ENCODE measurements at regions not wholly inside any gene's neighbourhood (a gene's known extent, or its start where the extent isn't known, plus 50 kb on each side); places are given as distances from the start of the nearest gene placed in this dataset.
A peak's percentile ranks its signal among the peaks of the same experiment; 100 is the strongest.

DNA sequence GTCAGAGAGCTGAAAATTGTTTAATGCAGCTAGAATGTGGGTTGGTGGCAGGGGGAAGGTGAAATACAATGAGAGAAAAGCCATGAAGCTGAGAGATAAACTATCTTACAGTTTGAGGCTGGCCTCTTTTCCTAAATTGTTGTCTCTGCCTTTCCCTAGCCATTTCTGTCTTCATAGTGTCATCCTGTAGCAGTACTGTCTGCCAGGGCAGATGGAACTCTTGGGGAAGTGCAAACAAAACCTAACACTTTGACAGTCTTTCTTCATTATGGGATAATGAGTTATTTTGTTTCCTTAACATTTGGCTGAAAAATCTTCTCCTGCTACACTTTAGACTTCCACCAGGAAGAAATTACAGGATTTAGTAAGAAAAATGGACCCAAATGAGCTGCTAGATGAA lies 197.8 kb upstream of the ARX start:
- DNase-seq: no peak

DNA sequence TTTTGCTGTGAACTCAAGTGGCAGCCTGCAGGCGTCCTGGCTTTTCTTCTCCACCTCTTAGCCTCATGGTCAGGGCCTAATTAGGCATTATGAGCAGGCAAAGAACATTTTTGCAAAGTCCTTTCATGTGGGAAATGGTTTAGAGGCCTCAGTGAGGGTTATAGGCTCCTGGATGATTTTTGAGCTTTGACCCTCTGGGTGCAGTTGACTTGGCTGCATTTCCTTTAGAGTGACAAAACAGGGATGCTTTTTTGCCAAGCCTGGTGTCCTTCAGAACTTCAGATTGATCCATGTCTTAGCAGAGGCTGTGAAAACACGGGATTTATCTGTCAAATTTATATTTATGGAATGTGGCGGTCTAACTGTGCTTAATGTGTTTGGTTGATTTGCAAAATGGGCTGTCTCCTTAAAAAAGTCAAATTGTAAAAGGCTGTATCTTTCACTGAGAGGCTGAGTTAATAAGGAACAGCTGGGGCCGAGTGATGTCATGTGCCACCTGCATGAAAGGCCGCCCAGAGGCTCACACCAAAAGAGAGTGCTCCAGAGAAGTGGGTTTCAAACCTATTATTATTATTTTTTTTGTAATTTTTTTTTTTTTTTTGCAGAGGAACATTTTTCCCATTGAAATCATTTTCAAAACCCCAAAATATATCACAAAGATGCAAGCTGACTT lies 192.2 kb upstream of the ARX start:
- DNase-seq: peak; percentile 24

DNA sequence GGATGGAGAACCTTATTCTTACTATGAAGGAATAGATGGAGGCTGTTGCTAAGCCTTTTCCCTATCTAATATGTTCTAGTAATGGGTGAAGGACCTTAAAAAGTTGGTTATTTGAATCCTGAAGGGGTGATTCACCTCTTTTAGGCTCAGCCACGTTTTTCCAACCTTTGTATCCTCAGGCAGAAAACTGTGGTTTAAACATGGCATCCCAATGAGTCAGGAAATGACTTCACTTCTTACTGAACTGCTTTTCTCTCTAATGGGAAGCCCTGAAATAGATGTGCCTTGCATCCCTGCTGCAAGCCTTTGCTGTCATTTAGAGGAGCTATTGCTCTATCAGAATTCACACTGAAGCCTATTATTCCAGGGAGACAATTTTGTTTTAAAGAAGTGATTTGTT lies 191.0 kb upstream of the ARX start:
- no peak for DNase-seq

DNA sequence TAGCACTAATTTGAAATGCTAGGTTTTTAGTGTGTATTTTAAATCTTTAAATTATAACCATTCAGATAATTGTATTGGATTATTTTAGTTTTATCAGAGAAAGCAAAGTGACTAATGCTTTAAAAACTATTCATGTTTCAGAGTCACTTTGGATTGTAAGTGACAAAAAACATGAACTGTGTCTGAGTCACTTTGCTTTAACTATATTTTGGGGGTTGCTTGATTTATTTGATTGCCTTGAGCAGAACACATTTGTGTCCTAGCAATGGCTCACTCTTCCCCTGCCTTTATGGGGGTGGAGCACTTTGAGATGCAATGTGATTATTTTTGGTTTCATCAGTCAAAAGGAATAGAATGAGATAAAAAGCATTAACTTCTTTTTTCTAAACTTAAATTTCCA lies 188.4 kb upstream of the ARX start:
- no peak for DNase-seq

DNA sequence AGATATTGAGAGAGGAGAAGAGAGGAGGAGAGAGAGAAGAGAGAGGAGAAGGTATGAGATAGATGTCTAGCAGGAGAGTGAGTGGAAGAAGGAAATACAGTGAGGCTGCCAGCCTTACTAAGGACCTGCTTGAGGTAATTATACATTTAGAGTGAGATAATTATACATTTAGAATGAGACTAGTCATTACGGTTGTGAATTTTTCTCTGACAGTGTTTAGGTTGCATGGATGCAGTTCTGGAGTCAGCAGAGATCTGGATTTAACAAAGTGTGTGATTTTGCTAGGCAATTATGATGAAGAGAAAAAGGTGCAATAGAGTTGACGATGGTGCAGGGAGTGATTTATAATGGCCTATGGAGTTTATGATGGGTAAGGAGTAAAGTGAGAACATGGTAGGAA lies 187.1 kb upstream of the ARX start:
- DNase-seq: no peak

DNA sequence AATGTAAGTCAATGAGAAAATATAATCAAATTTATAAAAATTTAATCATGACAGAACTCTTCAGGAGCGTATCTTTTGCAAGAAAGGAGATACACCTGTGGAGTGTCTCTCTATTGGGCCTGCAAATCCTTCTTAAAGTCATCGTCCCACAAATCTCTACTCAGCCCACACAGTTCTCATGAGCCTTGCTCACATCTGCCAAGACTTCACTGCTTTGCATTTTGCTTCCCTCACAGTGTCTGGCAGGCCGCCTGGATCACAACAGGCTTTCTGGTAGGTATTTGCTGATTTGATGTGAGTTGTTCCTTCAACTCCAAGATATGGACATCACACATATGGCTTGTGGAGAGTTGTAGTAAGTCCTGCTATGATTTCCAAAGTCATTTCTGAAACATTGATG lies 183.1 kb upstream of the ARX start:
- DNase-seq: no peak

DNA sequence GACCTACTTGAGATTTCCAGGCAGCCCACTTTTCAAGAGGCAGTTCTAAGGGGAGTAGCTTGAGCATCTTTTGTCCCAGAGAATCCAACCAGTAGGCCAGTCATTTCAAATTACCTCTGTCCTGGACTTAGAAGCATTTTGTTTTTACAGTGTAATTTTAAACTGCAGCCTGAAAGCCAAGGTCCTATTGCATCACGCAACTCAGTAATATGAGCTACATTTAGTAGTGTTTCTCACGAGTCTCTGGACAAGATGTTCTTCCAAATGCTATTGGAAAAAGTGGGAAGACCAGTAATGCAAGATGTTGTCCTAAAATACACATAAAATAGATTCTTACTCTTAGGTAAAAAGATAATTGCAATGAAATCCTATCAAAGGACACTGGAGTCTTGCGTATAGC lies 182.5 kb upstream of the ARX start:
- no peak for DNase-seq

DNA sequence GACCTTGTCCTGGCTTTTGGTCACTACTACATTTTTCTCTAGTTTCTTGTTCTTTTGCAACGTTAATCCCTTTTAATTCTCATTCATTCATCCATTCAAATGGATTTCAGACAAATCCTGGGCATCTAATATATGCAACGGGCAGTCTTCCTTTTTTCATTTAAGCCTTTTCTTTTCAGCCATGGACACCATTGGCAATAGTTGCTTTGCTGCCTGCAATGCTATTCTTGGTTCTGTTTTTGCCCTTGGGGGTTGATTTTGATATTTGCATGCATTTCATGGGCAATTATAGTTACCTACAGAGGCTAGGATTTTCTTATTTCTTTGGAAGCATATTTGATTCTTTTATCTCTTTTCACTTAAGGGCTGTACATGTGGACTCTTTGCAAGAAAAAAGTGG lies 180.5 kb upstream of the ARX start:
- DNase-seq: no peak

DNA sequence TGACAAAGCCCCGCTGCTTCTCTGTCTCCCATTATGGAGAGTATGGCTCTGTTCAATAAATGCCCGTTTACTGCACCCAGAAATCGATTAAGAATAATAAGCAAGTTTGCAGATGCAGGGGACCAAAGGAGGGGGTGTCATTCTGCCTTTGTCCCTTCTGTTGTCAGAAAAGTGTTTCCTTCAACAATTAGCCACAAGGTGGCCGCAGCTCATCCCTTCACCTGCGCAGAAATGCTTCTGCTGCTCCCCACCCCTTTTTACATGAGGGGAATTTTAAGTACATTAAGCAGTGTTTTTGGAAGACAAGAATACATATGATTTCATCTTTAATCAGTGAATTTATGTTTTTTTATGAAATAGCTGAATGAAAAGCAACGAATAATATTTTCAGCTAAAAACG lies 175.6 kb upstream of the ARX start:
- DNase-seq: no peak

DNA sequence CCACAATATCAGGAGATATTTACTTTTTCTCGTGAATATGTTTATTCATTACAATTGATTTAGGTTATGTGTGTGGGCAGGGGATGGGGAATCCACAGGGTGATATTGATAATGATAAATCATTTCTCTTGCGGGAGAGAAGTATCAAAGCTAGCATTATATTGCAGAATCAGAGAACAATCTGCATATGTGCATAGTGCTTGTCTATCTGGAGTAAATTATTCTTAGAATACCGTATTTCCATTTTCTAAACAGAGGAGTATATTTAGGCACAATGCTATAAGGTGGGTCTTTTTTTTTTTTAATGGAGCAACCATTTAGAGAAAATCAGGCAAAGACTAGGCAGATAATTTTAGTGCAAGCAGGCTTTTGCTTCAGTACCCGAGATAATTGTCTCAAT lies 166.0 kb upstream of the ARX start:
- DNase-seq: no peak

DNA sequence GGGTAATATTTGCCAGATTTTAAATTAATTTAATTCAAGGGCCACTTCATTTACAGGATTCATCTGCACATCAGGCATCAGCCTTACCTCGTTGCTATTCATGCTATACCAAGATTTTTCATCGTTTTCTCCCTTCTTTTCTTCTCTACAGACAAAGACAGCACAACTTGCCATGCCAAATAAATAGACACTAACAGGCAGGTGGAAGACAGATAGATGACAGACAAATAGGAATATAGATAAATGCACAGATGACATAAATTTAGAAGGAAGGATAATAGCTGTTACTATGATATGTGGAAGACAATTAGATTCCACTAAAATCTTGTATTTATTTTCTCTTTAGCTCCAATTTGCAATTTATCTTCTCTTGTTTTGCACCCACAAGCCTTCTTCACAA lies 164.5 kb upstream of the ARX start:
- DNase-seq: no peak

DNA sequence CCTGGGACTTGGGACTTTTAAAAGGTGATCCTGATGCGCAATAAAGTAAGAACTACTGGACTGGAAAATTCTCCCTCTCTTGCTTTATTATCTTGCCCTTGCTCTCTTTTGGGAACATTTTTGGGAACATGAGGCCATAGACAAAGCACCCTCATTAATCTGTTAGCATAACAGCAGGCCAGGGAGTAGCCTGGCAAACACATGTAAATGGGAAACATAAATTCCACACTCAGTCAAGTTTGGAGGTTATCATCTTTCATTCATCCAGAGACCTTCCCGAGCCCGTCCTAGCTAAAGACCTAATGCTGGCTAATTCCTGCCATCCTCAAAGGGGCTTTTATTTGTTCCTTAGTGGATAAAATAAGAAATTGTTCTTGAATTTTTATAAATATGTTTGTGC lies 162.8 kb upstream of the ARX start:
- no peak for DNase-seq

DNA sequence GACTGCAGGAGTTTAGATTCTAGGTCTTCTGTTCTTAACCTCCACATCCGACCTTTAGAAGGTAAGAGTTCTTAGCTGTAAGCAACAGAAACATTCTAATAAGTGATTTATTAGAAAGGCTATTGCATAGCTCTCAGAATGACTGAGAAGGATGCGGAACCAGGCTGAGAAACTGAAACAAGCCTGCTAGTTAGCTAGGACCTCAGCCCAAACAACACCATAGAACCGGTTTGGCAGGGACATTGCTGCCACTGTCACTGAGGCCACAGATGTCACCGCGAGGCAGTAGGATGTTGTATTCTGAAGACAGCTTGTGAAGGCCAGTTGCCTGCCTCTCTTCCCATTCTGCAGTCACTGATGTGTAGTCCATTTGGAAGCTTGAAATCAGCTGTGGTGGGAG lies 160.0 kb upstream of the ARX start:
- no peak for DNase-seq

DNA sequence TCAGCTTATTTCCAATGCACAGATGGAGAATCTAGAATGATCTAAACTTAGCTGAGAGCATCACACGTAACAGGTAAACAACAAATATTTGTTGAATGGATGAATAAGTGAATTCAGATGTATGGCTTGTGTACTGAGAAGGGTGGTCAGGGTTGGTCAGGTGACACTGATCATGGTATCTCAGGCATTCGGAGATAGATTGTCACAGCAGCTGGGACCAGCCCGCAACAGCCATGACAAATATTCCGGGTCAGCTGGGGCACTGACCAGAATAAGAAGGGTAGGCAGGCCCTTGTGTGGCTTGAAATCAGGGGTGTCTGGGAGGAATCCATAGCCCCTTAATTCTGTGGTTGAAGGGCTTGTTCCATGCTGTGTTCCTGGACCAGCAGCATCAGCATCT lies 159.4 kb upstream of the ARX start:
- DNase-seq: no peak

DNA sequence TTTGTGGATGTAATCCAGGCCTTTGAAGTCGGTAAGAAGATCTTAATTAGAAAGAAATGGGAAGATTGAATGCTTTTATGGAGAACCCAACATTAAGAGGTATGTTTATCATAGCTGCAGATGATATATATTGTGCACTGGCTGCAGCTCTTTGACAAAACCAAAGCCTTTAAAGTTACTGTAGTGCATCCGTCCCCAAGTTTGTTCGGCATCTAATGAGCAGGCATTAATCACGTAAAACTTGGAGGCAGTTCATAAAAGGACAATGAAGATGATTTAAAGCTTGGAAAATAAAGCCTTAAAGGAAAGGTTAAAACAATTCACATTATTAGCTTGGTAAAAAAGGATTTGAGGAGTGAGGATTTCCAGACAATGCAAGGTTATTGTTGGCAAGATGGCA lies 150.8 kb upstream of the ARX start:
- DNase-seq: no peak

DNA sequence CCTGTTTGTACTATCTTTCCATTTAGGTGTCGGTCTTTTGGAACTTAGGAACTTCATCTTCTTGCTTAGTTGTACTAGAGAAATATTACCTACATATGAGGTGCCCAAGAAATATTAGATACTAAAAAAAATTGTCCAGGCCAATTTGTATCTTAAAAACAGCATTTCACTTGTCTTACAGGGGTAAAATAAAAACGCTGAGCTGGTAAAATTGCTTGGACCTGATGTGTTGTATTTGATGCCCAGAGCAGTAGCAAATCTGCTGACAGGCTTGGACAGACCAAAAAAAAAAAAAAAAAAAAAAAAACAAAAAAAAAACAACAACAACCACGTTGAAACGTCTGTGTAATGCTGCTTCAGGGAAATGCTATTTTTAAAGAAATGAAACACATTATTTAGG lies 150.4 kb upstream of the ARX start:
- no peak for DNase-seq

DNA sequence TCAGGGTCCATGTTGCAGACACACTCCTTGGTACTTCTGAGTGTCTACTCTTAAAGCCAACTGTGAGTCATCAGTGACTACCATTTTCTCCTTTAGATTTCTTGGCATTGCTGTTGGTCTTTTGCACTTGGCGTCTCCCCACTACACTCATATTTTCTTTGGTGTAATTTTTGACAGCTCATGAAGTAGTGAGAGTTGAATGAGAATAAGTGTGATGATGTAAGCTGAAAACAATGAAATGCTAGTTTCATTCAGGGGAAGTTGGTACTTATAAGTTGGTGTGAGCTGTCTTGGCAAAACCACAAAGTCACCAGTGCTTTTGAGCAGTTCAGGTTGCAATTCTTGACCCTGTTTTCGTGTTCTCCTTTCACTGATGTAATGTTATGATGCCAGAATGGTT lies 142.9 kb upstream of the ARX start:
- no peak for DNase-seq

DNA sequence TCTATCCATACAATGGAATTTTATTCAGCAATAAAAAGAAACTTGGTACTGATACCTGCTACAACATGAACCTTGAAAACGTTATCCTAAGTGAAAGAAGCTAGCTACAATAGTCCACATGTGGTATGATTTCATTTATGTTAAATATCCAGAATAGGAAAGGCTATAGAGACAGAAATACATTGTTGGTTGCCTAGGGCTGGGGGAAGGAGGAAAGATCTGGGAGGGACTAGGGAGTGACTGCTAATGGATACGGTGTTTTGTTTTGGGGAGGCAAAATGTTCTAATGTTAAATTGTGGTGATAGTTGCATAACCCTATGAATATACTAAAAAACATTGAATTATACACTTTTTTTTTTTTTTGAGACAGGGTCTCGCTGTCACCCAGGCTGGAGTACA lies 141.1 kb upstream of the ARX start:
- no peak for DNase-seq

DNA sequence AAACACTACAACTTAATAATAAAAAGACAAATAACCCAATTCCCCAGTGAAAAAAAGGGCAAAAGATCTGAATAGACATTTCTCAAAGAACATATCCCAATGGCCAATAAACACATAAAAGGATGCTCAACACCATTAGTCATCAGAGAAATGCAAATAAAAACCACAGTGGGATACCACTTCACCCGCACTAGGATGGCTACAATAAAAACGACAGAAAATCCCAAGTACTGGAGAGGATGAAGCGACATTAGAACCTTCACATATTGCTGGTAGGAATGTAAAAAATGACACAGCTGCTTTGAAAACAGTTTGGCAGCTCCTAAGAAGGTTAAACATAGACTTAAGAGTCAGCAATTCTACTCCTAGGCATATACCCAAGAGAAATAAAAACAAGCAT lies 140.6 kb upstream of the ARX start:
- no peak for DNase-seq

DNA sequence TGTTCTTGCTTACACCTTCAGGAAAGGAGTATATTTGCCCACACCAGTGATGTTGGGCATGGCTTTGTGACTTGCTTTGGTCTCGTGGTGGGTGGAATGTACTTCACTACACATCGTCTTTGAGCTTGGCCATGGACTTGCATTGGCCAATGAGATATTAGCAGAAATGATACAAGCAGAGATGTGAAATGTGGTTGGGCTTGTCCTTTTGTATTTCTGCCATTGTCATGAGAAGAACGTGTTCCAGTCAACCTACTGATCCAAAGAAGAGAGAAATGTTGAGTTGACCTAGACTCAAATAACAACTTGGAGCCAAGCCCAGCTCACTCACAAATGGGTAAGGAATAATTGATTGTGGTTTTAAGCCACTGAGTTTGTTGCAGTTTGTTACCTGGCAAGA lies 138.4 kb upstream of the ARX start:
- DNase-seq: no peak

DNA sequence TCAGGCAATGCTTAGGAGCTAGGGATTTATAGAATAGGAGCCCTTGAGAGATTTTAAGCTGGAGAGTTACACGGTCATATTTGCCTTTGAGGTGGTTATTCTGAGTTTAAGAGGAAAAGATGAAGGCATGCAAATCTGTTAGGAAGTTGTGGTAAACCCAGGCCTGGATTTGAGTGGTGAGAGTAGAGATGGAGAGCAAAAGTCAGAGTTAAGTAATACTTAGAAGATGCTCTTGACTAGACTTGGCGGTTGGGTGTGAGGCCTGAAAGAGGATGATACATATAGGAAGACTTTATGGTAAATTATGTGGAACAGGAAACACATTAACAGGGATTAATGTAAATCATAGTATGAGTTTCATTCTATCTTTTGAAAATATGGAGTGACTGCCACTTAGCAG lies 136.0 kb upstream of the ARX start:
- no peak for DNase-seq

DNA sequence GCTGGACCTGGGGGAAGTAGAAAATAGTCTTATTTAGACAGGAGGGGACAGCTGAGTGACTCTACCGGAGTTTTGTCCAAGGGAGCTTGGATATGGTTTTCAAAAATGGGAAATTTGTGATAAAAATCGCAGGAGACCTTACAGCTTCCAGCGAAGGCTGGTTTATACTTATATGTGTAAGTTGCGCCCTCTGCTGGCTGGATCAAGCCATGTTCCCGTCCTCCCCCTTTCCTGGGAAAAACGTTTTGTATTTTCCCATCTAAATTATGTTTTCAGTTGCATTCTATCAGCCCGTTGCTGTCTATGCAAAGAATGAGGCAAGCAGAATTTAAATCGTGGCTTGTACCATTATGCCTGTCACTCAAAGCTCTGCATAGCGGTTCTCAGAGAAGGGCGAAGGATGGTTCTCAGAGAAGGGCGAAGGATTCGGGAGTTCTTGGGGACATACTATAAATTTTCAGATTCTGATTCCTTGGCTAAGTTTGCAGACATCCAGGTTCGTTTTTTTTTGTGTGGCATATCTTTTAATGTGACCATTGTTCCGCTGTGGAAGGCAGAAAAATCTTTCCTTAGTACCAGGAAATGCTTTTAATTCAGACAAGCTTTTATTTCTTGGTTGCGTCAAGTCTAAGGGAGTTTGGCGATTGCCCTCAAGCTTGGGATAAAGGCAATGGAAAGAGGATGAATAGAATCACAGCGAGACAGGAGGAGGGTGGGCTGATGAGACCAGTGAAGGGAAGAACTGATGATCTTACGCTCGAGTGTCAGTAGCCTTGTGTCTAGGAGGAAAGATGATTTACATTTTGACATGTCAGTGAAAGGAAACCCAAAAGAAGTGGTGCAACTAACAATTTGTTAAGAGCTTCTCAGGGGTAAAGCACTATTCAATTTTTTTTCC lies 128.5 kb upstream of the ARX start:
- DNase-seq: peak; percentile 78

DNA sequence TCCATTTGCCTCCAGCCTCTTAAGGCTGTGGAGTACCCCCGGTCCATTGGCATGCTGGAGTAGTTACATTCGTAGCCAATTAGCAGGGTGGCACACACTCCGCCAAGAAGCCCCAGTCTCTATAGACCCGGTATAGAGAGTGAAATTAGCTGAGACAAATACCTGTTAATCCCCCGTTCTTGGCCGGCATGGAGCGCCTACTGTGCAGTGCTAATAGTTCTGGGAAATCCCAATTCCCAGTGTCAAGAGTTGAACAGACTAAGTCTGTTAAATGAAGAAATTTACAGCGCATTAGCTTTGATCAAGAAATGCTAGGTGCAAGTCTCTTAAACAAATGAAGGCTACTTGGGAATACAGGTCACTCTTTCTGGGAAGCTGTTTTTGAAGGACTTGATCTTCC lies 127.8 kb upstream of the ARX start:
- no peak for DNase-seq

DNA sequence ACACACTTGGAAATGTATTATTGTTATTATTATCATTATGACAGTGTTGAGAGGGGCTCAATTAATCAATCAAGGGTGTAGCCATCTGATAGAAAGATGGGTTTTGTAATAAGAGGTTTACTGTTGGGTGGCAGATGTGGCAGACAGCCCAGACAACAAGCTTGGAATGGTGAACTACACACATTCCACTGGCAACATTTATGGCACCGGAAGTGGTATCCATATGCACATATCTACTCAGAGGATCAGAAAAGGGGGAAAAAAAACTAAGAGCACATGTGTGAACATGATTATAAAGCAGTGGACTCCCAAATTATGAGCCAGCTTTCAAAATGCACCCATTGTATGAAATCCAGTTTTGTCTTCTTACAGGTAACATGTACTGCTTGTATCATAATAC lies 125.9 kb upstream of the ARX start:
- DNase-seq: no peak

DNA sequence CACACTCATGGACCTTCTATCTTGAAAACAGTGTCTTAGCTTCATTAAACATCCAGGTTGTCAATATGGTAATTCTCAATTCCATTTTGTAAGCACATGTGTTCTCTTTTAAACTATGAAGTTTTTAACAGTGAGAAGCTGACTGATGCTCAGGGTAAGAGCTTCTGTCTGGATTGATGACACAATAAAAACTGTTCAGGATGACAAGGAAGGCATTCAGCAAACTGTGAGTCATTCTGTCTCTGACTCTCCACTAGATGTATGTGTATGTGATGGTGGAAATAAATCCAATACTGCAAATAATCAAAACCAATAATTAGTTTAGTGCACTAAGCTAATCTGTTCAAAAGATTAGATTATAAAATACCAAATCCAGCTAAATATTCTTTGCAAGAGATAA lies 115.3 kb upstream of the ARX start:
- DNase-seq: no peak

All from eye (tissue), 1 donor.